IPS-18a (cell line): ENCODE measurements at regions not wholly inside any gene's neighbourhood (a gene's known extent, or its start where the extent isn't known, plus 50 kb on each side); places are given as distances from the start of the nearest gene placed in this dataset.

Source experiments
- H3K27ac ChIP-seq: one replicate; pipeline ENCODE4 v1.5.1; 2013; ENCODE audit warnings: low read length
- H3K27me3 ChIP-seq: one replicate; pipeline ENCODE4 v1.6.1; 2013; ENCODE audit warnings: mild to moderate bottlenecking, low read length; ENCODE audit not compliant: control insufficient read depth, insufficient read depth
- H3K36me3 ChIP-seq: one replicate; pipeline ENCODE4 v1.6.1; 2013; ENCODE audit warnings: low read depth, low read length; ENCODE audit not compliant: control insufficient read depth
- H3K4me1 ChIP-seq: one replicate; pipeline ENCODE4 v1.6.1; 2013; ENCODE audit warnings: low read depth, low read length; ENCODE audit not compliant: control insufficient read depth
- H3K4me3 ChIP-seq: one replicate; pipeline ENCODE4 v1.5.1; 2013; ENCODE audit warnings: low read length
- H3K9ac ChIP-seq: one replicate; pipeline ENCODE4 v1.6.1; 2013; ENCODE audit warnings: mild to moderate bottlenecking, low read length, moderate library complexity
- H3K9me3 ChIP-seq: one replicate; pipeline ENCODE4 v1.6.1; 2013; ENCODE audit warnings: low read depth, low read length; ENCODE audit not compliant: control insufficient read depth

- Histone ChIP-seq H3K4me3 (no peak overlapping the region), H3K9ac (no peak overlapping the region), H3K27me3 (no peaks in the 10 kb centered on the region), H3K36me3 (no peaks in the 10 kb centered on the region), H3K9me3 (no peaks in the 10 kb centered on the region), H3K4me1 (no peaks in the 10 kb centered on the region), H3K27ac (no peak overlapping the region)
These were observed 50.6 kb upstream of the PTGR2 start for GRCh38 chr14:73800970-73801515.

- Histone ChIP-seq H3K4me1 (no peaks in the 10 kb centered on the region), H3K4me3 (no peak overlapping the region)
These were observed 53.9 kb upstream of the PTGR2 start for GRCh38 chr14:73797543-73798265.

GRCh38 chr14:73796893-73797542, 54.6 kb upstream of the PTGR2 start:
- H3K27me3 ChIP-seq, result no peaks in the 10 kb centered on the region
- H3K27ac ChIP-seq, result no peak overlapping the region
- H3K9me3 ChIP-seq, result no peaks in the 10 kb centered on the region
- H3K4me1 ChIP-seq, result no peaks in the 10 kb centered on the region
- no peaks in the 10 kb centered on the region for H3K36me3 ChIP-seq
- no peak overlapping the region for H3K4me3 ChIP-seq
- no peak overlapping the region for H3K9ac ChIP-seq

More at GRCh38 chr14:73797543-73798265, 53.9 kb upstream of the PTGR2 start:
- no peak overlapping the region for H3K9ac ChIP-seq
- H3K27ac ChIP-seq, result no peak overlapping the region
- H3K36me3 ChIP-seq, result no peaks in the 10 kb centered on the region
- no peaks in the 10 kb centered on the region for H3K9me3 ChIP-seq
- no peaks in the 10 kb centered on the region for H3K27me3 ChIP-seq

GRCh38 chr14:73796415-73796814, 55.2 kb upstream of the PTGR2 start:
- Histone ChIP-seq H3K9ac (no peak overlapping the region), H3K36me3 (no peaks in the 10 kb centered on the region), H3K4me1 (no peaks in the 10 kb centered on the region), H3K9me3 (no peaks in the 10 kb centered on the region), H3K27ac (no peak overlapping the region), H3K27me3 (no peaks in the 10 kb centered on the region), H3K4me3 (no peak overlapping the region)

GRCh38 chr14:73795974-73796373, 55.7 kb upstream of the PTGR2 start:
- Histone ChIP-seq H3K27ac (no peak overlapping the region), H3K36me3 (no peaks in the 10 kb centered on the region), H3K9ac (no peak overlapping the region), H3K9me3 (no peaks in the 10 kb centered on the region), H3K27me3 (no peaks in the 10 kb centered on the region), H3K4me1 (no peaks in the 10 kb centered on the region), H3K4me3 (no peak overlapping the region)

- no peaks in the 10 kb centered on the region for H3K27me3 ChIP-seq
- H3K9ac ChIP-seq, result no peak overlapping the region
- H3K36me3 ChIP-seq, result no peaks in the 10 kb centered on the region
- no peak overlapping the region for H3K27ac ChIP-seq
- H3K4me1 ChIP-seq, result no peaks in the 10 kb centered on the region
- no peak overlapping the region for H3K4me3 ChIP-seq
- no peaks in the 10 kb centered on the region for H3K9me3 ChIP-seq
These were observed 56.2 kb upstream of the PTGR2 start for GRCh38 chr14:73795466-73795865.

- H3K27me3 ChIP-seq, result peaks cover 8% of the 10 kb centered on the region
- H3K9me3 ChIP-seq, result no peaks in the 10 kb centered on the region
- no peaks in the 10 kb centered on the region for H3K4me1 ChIP-seq
- H3K4me3 ChIP-seq, result no peak overlapping the region
- no peaks in the 10 kb centered on the region for H3K36me3 ChIP-seq
- no peak overlapping the region for H3K9ac ChIP-seq
- H3K27ac ChIP-seq, result no peak overlapping the region
These were observed 57.5 kb upstream of the PTGR2 start for GRCh38 chr14:73794146-73794545.

GRCh38 chr14:73792481-73792880, 59.1 kb upstream of the PTGR2 start:
- H3K27ac ChIP-seq, result no peak overlapping the region
- H3K27me3 ChIP-seq, result peaks cover 25% of the 10 kb centered on the region
- H3K4me1 ChIP-seq, result peaks cover 6% of the 10 kb centered on the region
- H3K4me3 ChIP-seq, result no peak overlapping the region
- no peaks in the 10 kb centered on the region for H3K36me3 ChIP-seq
- no peaks in the 10 kb centered on the region for H3K9me3 ChIP-seq
- H3K9ac ChIP-seq, result no peak overlapping the region

- Histone ChIP-seq H3K27me3 (peaks cover 42% of the 10 kb centered on the region), H3K27ac (no peak overlapping the region), H3K9ac (no peak overlapping the region), H3K9me3 (no peaks in the 10 kb centered on the region), H3K4me1 (peaks cover 15% of the 10 kb centered on the region), H3K4me3 (no peak overlapping the region), H3K36me3 (no peaks in the 10 kb centered on the region)
These were observed 61.5 kb upstream of the PTGR2 start for GRCh38 chr14:73789989-73790581.

GRCh38 chr14:73788701-73789551, 62.7 kb upstream of the PTGR2 start:
- H3K36me3 ChIP-seq, result no peaks in the 10 kb centered on the region
- H3K27me3 ChIP-seq, result peaks cover 53% of the 10 kb centered on the region
- H3K4me1 ChIP-seq, result peaks cover 26% of the 10 kb centered on the region
- no peaks in the 10 kb centered on the region for H3K9me3 ChIP-seq
- no peak overlapping the region for H3K27ac ChIP-seq
- no peak overlapping the region for H3K4me3 ChIP-seq
- no peak overlapping the region for H3K9ac ChIP-seq

- Histone ChIP-seq H3K27ac (no peak overlapping the region), H3K4me1 (peaks cover 30% of the 10 kb centered on the region), H3K36me3 (no peaks in the 10 kb centered on the region), H3K9ac (no peak overlapping the region), H3K4me3 (no peak overlapping the region), H3K27me3 (peaks cover 60% of the 10 kb centered on the region), H3K9me3 (no peaks in the 10 kb centered on the region)
These were observed 63.4 kb upstream of the PTGR2 start for GRCh38 chr14:73788317-73788598.
